Hematopoietic multipotent progenitor cell treated with erythropoietin and hydrocortisone succinate and interleukin-3 and kit ligand, for 4 days (in vitro differentiated cells): ENCODE measurements at regions not wholly inside any gene's neighbourhood (a gene's known extent, or its start where the extent isn't known, plus 50 kb on each side); places are given as distances from the start of the nearest gene placed in this dataset.

Experiments
- DNase-seq: peaks from one replicate; pipeline ENCODE4 v3.0.0-alpha.2; 2015

DNA sequence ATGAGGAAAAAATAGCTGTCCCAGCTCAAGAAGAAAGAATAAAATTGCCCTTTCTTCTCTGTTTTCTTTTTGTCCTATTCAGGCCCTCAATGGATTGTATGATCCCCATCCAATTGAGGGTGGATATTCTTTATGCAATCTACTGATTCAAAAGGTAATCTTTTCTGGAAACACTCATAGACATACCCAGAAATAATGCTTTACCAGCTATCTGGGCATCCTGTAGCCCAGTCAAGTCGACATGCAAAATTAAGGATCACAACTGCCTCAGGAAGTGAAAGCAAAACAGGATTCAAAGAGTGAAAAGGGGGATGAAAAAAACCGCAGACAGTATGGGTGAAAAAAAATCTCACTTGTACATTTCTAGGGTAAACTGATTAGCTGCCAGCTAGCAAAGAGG is 410.1 kb downstream of the TBC1D32 start:
- DNase-seq, result no peak

DNA sequence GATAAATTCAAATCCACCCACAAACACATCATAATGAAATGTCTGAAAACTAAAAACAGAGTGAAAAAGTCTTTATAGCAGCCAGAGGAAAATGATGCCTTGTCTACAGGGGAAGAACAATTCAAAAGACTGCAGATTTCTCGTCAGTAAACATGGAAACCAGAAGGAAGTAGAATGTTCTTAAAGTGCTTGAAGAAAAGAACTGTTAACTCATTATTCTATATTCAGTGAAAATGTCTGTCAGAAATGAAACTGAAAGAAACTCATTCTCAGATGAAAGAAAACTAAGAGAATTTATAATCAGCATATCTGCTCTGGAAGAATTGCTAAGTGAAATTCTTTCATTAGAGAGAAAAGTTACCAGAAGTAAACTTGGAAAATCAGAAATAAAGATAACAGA is 416.1 kb downstream of the TBC1D32 start:
- no peak for DNase-seq

DNA sequence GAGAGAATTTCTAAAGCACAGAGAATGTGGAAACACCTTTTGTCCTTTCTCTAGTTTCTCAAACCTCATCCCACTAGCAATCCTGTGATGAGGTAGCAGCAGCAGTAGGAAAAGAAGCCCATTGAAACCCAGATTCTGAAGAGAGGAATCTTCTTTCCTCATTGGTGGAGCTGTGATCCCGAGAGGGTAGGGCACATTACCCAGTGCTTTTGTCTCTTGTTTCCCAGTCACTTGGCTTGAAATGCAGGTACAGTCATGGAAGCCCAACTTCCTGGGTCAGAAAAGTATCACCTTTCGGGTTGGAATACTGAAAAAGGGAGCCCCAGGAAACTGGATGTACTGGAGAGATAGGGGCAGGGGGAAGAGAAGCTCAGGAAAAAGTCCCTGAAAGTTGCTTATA is 417.4 kb downstream of the TBC1D32 start:
- no peak for DNase-seq

DNA sequence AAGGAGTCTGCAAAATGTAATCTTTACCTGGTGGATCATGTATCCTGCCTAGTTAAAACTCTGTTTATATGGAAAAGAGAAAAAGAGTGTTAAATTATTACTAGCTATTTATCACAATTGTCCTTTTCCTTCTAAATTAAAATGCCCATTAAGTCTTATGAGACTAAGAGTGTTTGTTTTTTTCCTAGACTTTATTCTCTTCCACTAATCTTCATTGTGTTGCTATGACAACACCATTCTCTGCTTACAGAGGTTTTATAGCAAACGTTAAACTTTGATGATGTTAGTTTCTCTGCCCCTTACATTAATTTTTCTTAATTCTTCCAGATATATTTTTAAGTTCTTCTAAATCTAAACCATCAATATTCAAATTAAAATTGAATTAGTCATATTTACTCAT is 420.8 kb downstream of the TBC1D32 start:
- DNase-seq, result no peak

DNA sequence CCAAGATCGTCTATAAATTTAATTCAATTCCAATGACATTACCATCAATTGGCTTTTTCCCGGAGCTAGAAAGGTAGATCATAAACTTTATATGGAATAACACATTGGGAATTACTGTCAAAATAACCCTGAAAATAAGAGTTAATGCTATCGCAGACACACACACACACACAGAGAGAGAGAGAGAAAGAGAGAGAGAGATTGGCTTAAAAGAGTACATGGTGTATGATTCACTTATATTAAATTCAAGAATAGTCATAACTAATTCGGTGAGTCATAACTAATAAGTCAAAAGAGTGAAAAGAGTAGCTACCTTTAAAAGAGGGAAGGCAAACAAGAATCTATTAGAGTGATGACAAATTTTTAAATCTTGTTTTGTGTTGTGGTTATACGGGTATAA is 425.5 kb downstream of the TBC1D32 start:
- no peak for DNase-seq

DNA sequence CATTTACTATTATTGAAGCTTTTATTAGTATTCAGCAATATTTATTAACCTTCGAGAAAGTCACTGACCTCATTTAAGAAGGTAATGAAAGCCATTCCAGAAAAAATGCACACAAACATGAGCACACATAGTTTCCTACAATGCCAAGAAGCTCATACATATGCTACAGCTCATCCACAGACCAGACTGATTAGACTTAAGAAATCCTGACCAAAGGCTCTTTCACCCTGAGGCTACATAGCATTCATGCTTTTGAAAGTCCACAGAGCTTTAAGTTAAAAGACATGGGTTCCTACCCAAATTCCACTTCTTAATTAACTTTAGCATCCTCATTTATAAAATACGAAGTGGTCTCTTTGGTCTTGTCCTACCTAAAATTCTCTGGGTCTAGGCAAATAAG is 430.4 kb downstream of the TBC1D32 start:
- no peak for DNase-seq

DNA sequence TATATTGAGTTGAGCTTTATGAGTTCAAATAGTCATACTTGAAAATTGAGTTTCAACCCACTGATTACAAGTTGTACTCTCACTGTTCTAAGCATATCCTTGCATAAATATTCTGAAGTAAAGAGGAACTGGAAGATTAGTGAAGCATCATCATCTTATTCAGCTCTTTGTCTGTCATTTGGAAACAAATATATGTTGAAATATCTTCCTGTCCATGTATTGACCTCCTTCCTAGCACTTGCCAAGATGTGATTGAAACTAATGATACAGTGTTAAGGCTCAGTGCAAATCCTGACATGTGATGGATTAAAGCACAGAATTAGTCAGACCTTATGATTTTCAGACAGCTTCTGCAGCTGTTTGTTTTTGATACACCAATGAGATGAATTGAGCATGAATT is 434.3 kb downstream of the TBC1D32 start:
- DNase-seq, result no peak

DNA sequence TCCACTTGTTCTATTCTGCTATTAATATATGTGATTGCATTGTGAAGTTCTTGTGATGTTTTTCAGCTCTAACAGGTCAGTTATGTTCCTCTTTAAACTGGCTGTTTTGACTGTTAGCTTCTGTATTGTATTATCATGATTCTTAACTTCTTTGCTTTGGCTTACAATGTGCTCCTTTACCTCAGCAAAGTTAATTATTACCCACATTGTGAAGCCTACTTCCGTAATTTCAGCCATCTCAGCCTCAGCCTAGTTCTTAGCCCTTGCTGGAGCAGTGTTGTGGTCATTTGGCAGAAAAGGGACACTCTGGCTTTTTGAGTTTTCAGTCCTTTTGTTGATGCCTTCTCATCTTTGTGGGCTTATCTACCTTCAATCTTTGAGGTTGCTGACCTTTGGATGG is 440.2 kb downstream of the TBC1D32 start:
- no peak for DNase-seq

DNA sequence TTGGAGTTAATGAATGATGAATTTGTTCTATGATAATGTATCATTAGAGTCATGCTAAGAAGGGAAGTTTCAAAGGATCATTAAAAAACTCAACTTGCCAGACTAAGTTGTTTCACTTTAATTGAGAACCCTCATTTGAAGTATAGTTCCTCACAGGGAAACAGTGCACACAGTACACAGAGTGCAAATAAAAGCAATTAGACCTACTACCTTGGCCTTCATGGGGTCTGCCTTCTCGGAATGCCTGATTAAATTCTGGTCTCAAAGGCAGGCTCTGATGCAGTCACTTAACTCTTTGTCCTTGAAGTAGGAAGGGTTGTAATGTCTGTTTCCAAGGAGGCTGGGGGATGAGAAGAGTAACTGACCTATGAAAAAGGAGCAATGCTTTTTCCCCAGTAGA is 457.3 kb downstream of the TBC1D32 start:
- no peak for DNase-seq

DNA sequence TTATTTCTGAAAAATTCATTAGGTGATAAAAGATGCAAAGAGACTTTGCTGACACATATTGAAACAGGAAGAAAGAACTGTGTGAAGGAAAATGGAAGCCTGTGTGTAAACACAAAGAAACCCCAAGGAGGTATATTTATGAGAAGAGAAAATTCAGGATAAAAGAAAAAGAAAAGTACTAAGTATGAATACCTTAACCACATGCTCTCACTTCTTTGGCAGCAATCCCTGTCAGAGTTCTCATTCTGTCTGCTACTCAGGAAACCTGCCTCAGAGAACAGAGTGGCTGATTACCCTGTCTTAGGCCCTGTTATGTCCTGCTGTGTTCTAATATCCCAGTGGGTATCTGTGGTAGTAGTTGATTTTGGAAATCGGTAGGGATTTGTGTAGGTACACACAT is 457.9 kb downstream of the TBC1D32 start:
- DNase-seq, result no peak

DNA sequence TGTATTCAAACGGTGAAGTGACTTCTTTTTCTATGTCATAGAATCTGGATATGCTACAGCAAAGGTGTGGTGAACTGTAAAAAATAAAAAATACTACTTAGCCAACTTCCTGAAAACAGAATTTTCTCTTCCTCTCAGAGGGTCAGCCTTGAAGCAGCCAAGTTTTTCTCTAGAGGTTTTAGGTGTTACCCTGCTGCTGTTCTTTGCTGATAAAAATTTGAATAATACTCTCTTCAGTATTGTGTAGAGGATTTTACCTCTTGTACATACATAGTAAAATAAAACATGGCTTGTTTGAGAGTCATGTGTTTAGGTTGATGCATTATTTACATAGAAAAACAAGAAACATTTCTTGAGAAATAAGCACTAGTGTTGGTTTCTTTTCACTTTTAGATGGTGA is 458.4 kb downstream of the TBC1D32 start:
- DNase-seq, result no peak

DNA sequence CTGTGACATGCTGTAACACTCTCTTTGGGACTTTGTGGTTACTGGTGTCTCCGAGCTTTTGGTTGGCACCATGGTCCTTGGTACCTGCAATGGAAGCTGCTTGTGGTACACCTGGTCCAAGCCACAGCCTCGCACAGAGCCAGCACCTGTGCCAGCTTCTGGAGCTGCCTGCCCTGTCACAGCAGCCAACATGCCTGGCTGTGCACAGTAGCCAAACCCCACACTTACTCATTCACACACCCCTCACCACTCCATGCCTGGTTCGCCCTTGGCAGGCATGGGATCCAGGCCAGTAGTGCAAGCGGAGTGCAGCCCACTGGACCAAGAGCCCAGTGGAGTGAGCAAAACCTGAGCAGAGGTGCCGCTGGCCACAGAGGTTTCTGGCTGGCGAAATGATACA is 459.9 kb downstream of the TBC1D32 start:
- DNase-seq, result no peak

DNA sequence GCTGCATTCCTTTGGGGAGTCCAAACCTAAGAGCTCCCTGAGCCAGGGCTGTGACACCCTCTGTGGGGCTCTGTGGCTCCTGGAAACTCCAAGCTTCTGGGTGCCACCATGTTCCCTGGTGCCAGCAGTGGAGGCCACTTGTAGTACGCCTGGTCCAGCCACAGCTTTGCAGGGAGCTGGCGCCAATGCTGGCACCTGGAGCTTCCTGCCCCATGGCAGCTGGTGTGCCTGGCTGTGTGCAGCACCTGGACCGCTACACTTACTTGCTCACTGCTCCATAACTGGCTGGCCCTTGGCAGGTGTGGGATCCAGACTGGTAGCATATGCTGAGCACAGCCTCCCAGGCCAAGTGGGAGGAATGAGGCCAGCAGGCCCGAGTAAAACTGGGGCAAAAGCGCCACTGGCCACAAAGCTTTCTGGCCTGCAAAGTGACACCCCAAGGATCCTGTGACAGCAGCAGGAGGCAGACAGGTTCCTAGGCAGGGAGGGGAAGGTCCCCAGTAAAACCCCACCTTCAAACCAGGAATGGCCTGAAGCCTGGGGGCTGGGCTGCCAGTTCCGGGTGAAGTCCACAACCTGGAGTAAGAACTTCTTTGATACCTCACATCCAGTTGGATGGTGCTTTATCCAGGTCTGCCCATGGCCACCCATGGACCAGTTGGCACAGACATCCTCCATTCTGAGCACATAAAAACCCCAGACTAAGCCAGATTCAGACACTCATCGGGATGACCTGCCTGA is 461.0 kb downstream of the TBC1D32 start:
- no peak for DNase-seq

DNA sequence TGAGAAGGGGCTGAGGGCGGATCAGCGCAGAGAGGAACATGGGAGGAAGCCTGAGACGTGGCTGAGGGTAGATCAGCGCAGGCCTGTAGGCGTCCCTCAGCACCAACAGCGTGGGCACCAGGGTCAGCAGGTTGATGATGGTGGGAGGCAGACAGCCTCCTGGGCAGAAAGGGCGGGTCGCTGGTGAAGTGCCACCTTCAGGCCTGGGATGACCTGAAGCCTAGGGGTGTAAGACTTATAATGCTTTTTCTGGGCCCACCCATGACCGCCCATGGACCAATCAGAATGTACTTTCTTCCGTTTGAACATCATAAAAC is 462.1 kb downstream of the TBC1D32 start:
- no peak for DNase-seq

DNA sequence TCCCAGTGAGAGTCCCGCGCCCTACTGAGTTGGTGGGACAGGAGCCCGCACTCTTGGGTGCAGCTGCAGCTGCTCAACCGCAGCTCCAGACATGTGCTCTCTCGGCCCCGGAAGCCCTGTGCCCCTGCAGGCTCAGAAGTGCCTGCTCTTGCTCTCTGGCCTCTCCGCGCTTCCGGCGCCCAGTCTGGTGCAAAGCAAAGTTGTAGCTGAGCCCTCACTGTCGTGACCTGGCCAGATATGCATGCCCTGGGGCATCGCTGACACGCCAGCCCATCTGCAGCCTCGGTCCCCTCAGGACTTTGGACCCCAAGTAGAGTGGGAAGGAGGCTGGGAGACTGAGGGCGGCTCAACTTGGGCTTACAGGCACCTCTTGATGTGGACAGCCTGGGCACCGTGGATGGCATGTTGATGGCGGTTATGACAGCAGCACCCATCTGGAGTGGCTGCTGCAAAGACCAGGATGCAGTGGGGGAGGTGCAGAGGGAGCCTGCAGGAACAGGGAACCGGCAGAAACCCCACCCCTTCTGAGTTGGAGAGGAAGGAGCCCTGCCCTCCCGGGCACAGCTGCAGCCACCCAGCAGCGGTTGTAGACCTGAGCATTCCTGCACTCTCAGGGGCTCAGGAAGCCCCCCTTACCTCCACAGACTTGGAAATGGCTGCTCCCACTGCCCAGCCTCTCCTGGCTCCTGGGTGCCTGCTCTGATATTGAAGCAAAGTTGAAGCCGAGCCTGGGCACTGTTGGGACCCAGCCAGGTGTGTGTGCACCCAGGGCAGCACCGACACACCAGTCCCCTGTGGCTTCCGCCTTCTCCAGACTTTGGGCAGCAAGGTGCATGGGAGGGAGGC is 462.6 kb downstream of the TBC1D32 start:
- no peak for DNase-seq

DNA sequence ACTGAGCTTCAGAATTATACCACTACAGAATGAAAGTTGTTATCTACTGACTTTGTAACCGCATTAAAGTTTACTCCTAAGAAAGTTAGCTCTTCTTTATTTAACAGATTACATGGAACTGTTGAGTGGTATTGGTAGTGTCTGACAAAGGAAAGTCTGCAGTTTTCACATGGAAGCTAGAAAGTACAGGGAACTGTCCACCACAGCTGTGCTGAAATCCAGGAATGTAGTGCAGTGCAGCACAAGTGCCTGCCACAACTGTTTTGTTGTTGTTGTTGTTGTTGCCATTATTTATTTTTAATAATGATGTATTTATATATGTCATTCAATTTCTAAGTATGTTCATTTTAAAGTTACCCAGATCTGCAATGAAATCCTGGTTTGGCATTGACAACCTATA is 464.9 kb downstream of the TBC1D32 start:
- peak; percentile 8 for DNase-seq

DNA sequence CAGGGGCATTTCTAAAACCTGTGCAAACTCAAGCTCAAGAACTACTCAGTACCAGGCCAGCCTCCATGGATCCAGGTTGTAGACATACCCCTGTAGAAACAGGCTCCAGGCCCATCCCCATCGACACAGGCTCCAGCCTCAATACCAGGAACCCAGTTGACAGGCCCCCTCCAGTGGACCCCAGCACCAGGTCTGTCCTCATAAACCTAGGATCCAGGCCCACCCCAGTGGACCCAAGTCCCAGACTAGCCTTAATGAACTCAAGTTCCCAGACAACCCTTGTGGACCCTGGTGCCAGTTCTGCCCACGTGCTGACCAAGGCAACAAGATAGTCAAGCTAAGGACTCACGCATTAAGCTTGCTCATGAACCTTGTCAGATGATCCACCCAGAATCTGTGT is 476.9 kb downstream of the TBC1D32 start:
- no peak for DNase-seq

DNA sequence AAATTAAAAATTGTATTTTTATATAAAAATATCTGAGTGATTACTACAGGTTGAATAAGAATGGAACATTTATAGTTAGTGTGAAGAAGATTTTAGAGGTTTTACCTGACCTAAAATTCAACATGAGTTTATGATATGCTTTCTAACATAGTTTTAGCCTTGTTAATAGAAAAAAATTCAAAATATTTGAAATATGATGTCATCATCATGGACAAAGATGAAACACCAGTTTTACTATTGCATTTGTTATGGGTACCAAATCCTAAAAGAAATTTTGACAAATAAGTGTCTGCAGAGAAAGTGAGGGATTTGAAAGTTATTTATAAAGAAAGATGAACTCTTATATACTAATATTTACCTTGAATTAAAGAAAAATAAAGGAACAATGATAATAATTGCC is 479.7 kb downstream of the TBC1D32 start:
- no peak for DNase-seq

DNA sequence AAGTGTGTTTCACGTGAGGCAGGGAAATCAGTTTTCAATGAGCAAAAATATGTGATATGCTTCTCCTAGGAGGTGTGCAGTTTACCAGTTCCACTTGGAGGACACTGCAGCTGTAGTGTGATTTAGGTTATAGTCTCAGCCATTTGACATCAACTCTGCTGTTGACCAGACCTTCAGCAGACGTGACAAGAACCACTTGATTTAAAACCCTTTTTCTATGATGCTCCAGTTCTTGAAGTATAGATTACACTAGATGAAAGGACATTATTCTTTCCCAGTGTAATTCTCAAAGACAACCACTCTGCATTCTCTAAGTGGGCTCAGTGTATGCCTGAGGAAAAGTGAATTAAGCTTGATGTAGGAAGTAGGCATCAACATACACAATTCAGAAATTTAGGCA is 480.8 kb downstream of the TBC1D32 start:
- DNase-seq, result no peak

DNA sequence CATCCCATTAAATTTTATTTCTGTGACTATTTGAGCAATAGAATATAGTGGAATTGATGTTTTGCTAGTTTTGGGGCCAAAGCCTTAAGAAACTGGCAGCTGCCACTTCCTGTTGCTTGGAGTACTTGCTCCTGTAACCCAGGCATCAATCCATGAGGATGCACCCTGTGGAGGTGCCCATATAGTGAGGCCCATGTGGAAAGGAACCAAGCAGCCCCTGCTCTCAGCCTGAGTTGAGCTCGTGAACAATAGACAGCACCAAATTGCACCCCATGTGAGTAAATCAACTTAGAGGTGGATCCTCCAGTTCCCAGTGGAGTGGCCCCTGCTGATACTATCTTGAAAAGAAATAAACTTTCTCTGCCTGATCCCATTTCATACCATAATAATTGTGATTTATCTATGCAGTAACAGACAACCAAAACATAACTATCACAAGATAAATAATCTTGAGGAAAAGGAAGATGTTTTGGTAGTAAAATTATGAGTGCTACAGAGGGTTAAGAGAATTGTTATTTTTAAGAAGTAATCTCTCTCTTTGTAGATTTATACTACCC is 481.9 kb downstream of the TBC1D32 start:
- DNase-seq, result no peak

DNA sequence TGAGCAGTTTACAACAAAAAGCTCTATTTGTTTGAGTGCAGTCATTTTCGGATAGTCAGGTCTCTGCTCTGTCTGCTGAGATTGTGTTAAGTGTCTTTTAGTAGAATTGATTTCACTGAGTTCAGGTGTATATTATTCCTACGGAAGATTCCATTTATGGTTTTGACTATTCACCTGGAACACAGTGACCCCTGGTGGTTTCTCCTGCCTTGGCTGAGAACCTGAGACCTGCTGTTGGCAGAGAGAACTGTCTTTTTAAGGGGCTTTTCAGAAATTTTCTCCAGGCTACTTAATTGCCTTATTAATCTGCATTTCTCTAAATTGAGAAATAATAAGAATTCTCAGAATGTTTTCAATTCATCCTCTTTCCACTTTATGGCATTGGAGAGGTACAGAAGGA is 508.0 kb downstream of the TBC1D32 start:
- peak; percentile 37 for DNase-seq

DNA sequence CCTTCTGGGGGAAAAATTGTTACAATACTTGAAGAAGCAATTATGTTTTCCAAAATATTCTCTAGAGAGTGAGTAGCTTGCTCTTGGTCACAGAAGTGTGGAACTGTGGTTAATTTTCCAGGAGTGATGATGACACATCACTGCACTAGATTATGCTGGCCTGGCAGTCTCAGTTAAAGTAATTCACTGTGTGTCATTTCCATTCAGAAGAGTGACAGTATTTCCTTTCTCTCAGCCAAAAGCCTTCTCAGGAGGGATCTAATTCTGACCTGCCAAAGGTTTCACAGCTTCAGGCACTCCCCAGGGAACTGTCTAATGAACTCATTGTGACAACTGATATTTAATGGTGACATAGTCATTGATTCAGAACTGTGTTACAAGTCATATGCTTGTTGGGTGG is 517.5 kb downstream of the TBC1D32 start:
- DNase-seq, result no peak

DNA sequence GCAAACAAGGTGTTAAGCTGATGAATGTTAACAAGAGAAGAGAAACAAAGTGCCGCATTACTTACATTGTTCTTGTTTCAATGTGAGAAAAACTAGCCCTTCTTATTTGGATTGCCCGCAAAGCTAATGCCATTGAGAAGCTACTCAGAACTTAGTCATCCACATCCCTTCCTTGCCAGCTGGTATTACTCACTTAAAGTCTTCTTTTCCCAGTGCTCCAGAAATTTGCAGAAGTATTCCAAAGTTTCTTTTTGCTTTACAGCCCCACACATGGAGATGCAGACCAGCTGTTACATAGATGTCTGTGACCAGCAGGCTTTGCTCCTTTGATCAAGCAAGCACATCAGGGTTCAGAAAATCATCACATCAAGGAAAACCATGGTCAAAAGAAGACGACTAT is 529.0 kb downstream of the TBC1D32 start:
- DNase-seq, result no peak

DNA sequence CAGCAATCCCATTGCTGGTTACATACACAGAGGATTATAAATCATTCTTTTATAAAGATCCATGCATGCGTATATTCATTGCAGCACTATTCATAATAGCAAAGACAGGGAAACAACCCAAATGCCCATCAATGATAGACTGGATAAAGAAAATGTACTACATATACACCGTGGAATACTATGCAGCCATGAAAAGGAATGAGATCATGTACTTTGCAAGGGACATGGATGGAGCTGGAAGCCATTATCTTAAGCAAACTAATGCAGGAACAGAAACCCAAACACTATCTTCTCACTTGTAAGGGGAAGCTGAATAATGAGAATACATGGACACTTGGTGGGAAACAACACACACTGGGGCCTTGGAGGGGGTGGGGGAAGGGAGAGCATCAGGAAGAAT is 529.7 kb downstream of the TBC1D32 start:
- DNase-seq, result no peak

DNA sequence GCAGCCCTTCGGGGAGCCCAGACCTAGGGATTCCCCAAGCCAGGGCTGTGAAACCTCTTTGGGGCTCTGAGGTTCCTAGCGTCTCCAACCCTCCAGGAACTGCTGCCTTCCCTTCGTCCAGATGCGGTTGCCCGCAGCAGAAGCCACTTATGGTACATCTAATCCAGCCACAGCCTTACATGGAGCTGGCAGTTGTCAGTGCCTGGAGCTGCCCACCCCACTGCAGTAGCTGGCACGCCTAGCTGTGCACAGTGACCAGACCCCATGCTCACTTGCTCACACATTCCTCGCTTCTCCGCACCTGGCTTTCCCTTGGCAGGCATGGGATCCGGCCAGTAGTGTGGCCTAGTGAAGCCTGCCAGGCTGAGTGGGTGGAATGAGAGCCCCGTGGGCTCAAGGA is 547.6 kb downstream of the TBC1D32 start:
- no peak for DNase-seq
